ENCODE measurements at regions not wholly inside any gene's neighbourhood (a gene's known extent, or its start where the extent isn't known, plus 50 kb on each side); places are given as distances from the start of the nearest gene placed in this dataset.
A peak's percentile ranks its signal among the peaks of the same experiment; 100 is the strongest.

- Histone ChIP-seq H3K36me3 (ENCODE audit: control insufficient read depth, insufficient read depth, low read length) (peaks cover 5% of the 10 kb centered on the region), H3K27ac (ENCODE audit: low read depth, low read length) (no peak overlapping the region), H3K4me3 (ENCODE audit: low read depth, low read length) (no peak overlapping the region), H3K9me3 (ENCODE audit: control insufficient read depth, insufficient read depth, low read length) (no peaks in the 10 kb centered on the region), H3K4me1 (ENCODE audit: control insufficient read depth, insufficient read depth, low read length) (peaks cover 61% of the 10 kb centered on the region), H3K27me3 (ENCODE audit: control insufficient read depth, insufficient read depth, low read length) (peaks cover 13% of the 10 kb centered on the region)
- 51% methylated on average over 10 of the region's 12 CpGs for WGBS (ENCODE audit: insufficient coverage)
- no peak for DNase-seq (ENCODE audit: low read depth in 4 of 6, low spot score in 6 of 6)
Measured at GRCh38 chr16:85465328-85466303, 147.5 kb upstream of the GSE1 start.

DNA sequence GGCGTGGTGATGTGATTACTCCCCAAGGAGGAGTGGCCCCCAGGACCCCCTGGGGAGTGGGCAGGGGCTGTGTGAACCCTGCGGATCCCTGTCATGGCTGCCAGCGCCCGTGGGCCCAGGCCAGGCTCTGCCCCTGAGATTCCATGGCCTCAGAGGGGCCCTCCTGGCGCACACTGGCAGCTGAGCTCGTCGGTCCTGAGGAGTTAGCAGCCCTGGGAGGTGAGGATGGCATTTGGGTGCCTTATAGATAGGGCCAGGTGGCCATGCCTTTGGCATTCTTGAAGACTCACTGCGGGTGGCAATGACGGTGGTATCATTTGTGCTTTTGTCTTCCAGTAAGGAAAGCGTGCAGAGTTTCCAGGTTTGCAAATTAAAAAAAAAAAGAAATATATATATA is 146.8 kb upstream of the GSE1 start:
- Histone ChIP-seq H3K9me3 (ENCODE audit: control insufficient read depth, insufficient read depth, low read length) (no peaks in the 10 kb centered on the region), H3K27me3 (ENCODE audit: control insufficient read depth, insufficient read depth, low read length) (peaks cover 13% of the 10 kb centered on the region), H3K4me3 (ENCODE audit: low read depth, low read length) (no peak overlapping the region), H3K27ac (ENCODE audit: low read depth, low read length) (no peak overlapping the region), H3K36me3 (ENCODE audit: control insufficient read depth, insufficient read depth, low read length) (peaks cover 5% of the 10 kb centered on the region), H3K4me1 (ENCODE audit: control insufficient read depth, insufficient read depth, low read length) (peaks cover 59% of the 10 kb centered on the region)
- no peak for DNase-seq (ENCODE audit: low read depth in 4 of 6, low spot score in 6 of 6)
- 60% methylated on average over 10 of the region's 10 CpGs for WGBS (ENCODE audit: insufficient coverage)

DNA sequence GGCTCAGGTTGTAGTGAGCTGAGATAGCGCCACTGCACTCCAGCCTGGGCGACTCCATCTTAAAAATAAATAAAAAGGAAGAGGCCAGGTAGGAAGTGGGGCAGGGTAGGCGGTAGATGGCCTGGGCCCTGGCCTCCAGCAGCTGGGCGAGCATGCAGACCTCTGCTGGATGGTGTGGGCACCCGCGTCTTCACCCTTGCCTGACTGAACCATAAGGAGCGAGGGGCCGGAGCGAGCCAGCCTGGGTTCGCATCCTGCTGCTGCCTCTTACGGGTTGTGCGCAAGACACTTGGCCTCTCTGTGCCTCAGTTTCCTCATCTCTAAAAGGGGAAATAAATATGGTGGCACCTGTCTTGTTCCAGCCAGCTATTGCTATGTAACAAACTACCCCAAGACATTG is 146.1 kb upstream of the GSE1 start:
- no peaks in the 10 kb centered on the region for H3K9me3 ChIP-seq (ENCODE audit: control insufficient read depth, insufficient read depth, low read length)
- peaks cover 5% of the 10 kb centered on the region for H3K36me3 ChIP-seq (ENCODE audit: control insufficient read depth, insufficient read depth, low read length)
- H3K4me1 ChIP-seq (ENCODE audit: control insufficient read depth, insufficient read depth, low read length): peaks cover 57% of the 10 kb centered on the region
- H3K27me3 ChIP-seq (ENCODE audit: control insufficient read depth, insufficient read depth, low read length): peaks cover 13% of the 10 kb centered on the region
- no peak overlapping the region for H3K4me3 ChIP-seq (ENCODE audit: low read depth, low read length)
- DNase-seq (ENCODE audit: low read depth in 4 of 6, low spot score in 6 of 6): no peak
- no peak overlapping the region for H3K27ac ChIP-seq (ENCODE audit: low read depth, low read length)
- 98% methylated on average over 9 of the region's 12 CpGs for WGBS (ENCODE audit: insufficient coverage)

- Histone ChIP-seq H3K4me3 (ENCODE audit: low read depth, low read length) (no peak overlapping the region), H3K4me1 (ENCODE audit: control insufficient read depth, insufficient read depth, low read length) (peaks cover 62% of the 10 kb centered on the region), H3K27ac (ENCODE audit: low read depth, low read length) (no peak overlapping the region), H3K9me3 (ENCODE audit: control insufficient read depth, insufficient read depth, low read length) (no peaks in the 10 kb centered on the region), H3K36me3 (ENCODE audit: control insufficient read depth, insufficient read depth, low read length) (peaks cover 3% of the 10 kb centered on the region), H3K27me3 (ENCODE audit: control insufficient read depth, insufficient read depth, low read length) (peaks cover 2% of the 10 kb centered on the region)
- WGBS (ENCODE audit: insufficient coverage): 86% methylated on average over 19 of the region's 20 CpGs
- no peak for DNase-seq (ENCODE audit: low read depth in 4 of 6, low spot score in 6 of 6)
Measured at GRCh38 chr16:85469929-85470590, 143.1 kb upstream of the GSE1 start.

DNA sequence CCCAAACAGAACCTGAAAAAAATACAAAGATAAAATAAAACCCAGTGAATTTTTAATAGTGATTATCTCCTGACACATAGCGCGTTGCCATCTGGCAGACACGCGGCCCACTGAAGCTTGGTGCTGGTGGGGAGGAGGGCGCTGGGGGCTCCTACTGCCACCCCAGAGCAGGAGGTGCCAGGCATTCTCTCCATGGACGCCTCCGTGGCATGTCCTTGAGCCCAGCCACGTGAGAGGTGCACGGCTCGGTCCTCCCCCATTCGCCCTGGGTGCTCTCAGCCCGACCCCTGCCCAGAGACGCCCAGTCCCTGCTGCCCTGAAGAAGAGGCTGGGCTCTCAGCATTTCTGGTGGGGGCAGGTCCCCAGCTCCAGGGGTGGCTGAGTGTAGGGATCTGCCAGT is 142.2 kb upstream of the GSE1 start:
- H3K36me3 ChIP-seq (ENCODE audit: control insufficient read depth, insufficient read depth, low read length): peaks cover 3% of the 10 kb centered on the region
- no peak for DNase-seq (ENCODE audit: low read depth in 4 of 6, low spot score in 6 of 6)
- H3K27ac ChIP-seq (ENCODE audit: low read depth, low read length): no peak overlapping the region
- H3K4me3 ChIP-seq (ENCODE audit: low read depth, low read length): no peak overlapping the region
- H3K4me1 ChIP-seq (ENCODE audit: control insufficient read depth, insufficient read depth, low read length): peaks cover 67% of the 10 kb centered on the region
- H3K27me3 ChIP-seq (ENCODE audit: control insufficient read depth, insufficient read depth, low read length): peaks cover 2% of the 10 kb centered on the region
- 79% methylated on average over 13 of the region's 13 CpGs for WGBS (ENCODE audit: insufficient coverage)
- H3K9me3 ChIP-seq (ENCODE audit: control insufficient read depth, insufficient read depth, low read length): no peaks in the 10 kb centered on the region

DNA sequence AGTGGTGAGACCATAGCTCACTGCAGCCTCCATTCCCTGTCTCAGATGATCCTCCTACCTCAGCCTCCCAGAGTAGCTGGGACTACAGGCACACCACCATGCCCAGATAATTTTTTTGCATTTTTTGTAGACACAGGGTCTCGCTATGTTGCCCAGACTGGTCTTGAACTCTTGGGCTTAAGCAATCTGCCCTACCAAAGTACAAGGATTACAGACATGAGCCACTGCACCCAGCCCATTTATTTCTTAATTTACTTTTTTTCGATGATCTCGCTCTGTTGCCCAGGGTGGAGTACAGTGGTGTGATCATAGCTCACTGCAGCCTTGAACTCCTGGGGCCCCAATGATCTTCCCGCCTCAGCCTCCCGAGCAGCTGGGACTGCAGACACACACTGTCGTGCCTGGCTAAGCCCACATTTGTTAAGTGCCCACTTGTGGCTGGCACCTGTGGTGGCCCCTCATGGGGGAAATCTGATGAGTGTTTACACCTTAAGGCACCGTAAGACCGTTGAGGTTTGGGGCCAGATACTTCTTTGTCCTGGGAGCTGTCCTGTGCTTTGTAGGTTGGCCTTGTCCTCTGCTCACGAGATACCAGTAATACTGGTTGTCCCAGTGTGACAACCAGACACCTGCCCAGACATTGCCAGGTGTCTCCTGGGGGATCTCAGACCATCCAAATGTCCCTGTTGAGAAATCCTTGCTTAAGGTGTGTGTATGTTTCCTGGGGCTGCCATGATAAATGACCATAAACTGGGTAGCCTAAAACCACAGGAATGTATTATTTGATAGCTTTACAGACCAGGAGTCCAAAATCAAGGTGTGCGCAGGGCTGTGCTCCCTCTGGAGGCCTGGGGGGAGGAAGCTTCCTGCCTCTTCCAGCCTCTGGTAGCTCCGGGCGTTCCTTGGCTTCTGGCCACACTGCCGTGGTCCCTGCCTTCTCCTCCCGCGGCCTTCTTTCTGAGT is 141.4 kb upstream of the GSE1 start:
- WGBS (ENCODE audit: insufficient coverage): 75% methylated on average over 14 of the region's 15 CpGs
- peaks cover 60% of the 10 kb centered on the region for H3K4me1 ChIP-seq (ENCODE audit: control insufficient read depth, insufficient read depth, low read length)

GRCh38 chr16:85472514-85472913 is 140.6 kb upstream of the GSE1 start:
- Histone ChIP-seq H3K36me3 (ENCODE audit: control insufficient read depth, insufficient read depth, low read length) (peaks cover 3% of the 10 kb centered on the region), H3K27me3 (ENCODE audit: control insufficient read depth, insufficient read depth, low read length) (peaks cover 2% of the 10 kb centered on the region), H3K27ac (ENCODE audit: low read depth, low read length) (no peak overlapping the region), H3K4me3 (ENCODE audit: low read depth, low read length) (no peak overlapping the region), H3K9me3 (ENCODE audit: control insufficient read depth, insufficient read depth, low read length) (no peaks in the 10 kb centered on the region), H3K4me1 (ENCODE audit: control insufficient read depth, insufficient read depth, low read length) (peaks cover 57% of the 10 kb centered on the region)
- 70% methylated on average over 9 of the region's 9 CpGs for WGBS (ENCODE audit: insufficient coverage)
- DNase-seq (ENCODE audit: low read depth in 4 of 6, low spot score in 6 of 6): no peak

More for the DNA sequence above, 141.4 kb upstream of the GSE1 start:
- peaks cover 3% of the 10 kb centered on the region for H3K36me3 ChIP-seq (ENCODE audit: control insufficient read depth, insufficient read depth, low read length)
- H3K9me3 ChIP-seq (ENCODE audit: control insufficient read depth, insufficient read depth, low read length): no peaks in the 10 kb centered on the region
- H3K4me3 ChIP-seq (ENCODE audit: low read depth, low read length): no peak overlapping the region
- peaks cover 2% of the 10 kb centered on the region for H3K27me3 ChIP-seq (ENCODE audit: control insufficient read depth, insufficient read depth, low read length)
- no peak for DNase-seq (ENCODE audit: low read depth in 4 of 6, low spot score in 6 of 6)
- H3K27ac ChIP-seq (ENCODE audit: low read depth, low read length): no peak overlapping the region

GRCh38 chr16:85473323-85473722 is 139.8 kb upstream of the GSE1 start:
- Histone ChIP-seq H3K9me3 (ENCODE audit: control insufficient read depth, insufficient read depth, low read length) (no peaks in the 10 kb centered on the region), H3K36me3 (ENCODE audit: control insufficient read depth, insufficient read depth, low read length) (peaks cover 3% of the 10 kb centered on the region), H3K4me1 (ENCODE audit: control insufficient read depth, insufficient read depth, low read length) (peaks cover 57% of the 10 kb centered on the region), H3K4me3 (ENCODE audit: low read depth, low read length) (no peak overlapping the region), H3K27me3 (ENCODE audit: control insufficient read depth, insufficient read depth, low read length) (peaks cover 2% of the 10 kb centered on the region), H3K27ac (ENCODE audit: low read depth, low read length) (no peak overlapping the region)
- WGBS (ENCODE audit: insufficient coverage): 81% methylated on average over 8 of the region's 8 CpGs
- no peak for DNase-seq (ENCODE audit: low read depth in 4 of 6, low spot score in 6 of 6)

DNA sequence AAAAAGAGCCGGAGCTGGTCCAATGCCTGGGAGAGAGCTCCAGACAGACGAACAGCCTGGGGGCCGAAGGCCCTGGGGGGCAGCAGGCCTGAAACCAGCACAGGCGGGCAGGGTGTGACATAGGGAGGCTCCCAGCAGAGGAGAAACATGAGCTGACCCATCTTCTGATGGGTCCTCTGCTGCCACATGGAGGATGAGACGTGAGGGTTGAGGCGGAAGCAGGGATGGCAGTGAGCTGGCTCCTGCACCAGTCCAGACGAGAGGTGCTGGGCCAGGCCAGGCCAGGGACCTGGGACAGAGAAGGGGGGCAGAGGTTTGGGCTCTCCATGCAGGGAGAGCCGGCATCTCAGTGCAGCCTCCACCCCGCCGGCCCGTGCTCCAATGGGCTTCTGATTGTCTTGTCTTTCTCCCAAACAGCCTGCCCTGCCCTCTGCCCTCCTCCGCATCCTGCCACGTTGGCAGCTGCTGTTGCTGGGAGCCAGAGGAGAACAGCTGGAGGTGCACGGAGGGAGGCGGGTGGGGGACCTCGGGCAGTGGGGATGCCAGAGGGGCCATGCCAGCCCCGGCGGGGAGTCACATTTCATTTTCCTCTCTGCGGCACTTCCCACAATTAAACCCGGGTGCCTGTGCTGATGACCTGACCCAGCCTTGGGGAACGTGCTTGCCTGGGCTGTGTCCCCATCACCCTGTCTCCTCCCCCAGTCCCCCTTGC is 139.1 kb upstream of the GSE1 start:
- peak in 1 of 6 donors; percentile 46 for DNase-seq (ENCODE audit: low read depth in 4 of 6, low spot score in 6 of 6)
- WGBS (ENCODE audit: insufficient coverage): 50% methylated on average over 15 of the region's 21 CpGs
- Histone ChIP-seq H3K27ac (ENCODE audit: low read depth, low read length) (no peak overlapping the region), H3K36me3 (ENCODE audit: control insufficient read depth, insufficient read depth, low read length) (peaks cover 3% of the 10 kb centered on the region), H3K9me3 (ENCODE audit: control insufficient read depth, insufficient read depth, low read length) (no peaks in the 10 kb centered on the region), H3K4me3 (ENCODE audit: low read depth, low read length) (no peak overlapping the region), H3K27me3 (ENCODE audit: control insufficient read depth, insufficient read depth, low read length) (peaks cover 2% of the 10 kb centered on the region), H3K4me1 (ENCODE audit: control insufficient read depth, insufficient read depth, low read length) (peaks cover 57% of the 10 kb centered on the region)

Measured in spinal cord (tissue), 9 donors.